ENCODE measurements at regions not wholly inside any gene's neighbourhood (a gene's known extent, or its start where the extent isn't known, plus 50 kb on each side); places are given as distances from the start of the nearest gene placed in this dataset.

GRCh38 chr3:168186293-168186983, 90.7 kb upstream of the GOLIM4 start:
- H3K9ac ChIP-seq (ENCODE audit: low read depth in 1 of 3, low read length in 3 of 3), result no peak overlapping the region
- H3K27me3 ChIP-seq (ENCODE audit: control insufficient read depth in 3 of 3, insufficient read depth in 3 of 3, low read length in 3 of 3), result no peaks in the 10 kb centered on the region
- H3K27ac ChIP-seq (ENCODE audit: low read depth, low read length), result no peak overlapping the region
- H3K36me3 ChIP-seq (ENCODE audit: control insufficient read depth in 3 of 3, insufficient read depth in 3 of 3, low read length in 3 of 3), result no peaks in the 10 kb centered on the region
- H3K4me3 ChIP-seq (ENCODE audit: low read length in 3 of 3), result no peak overlapping the region
- no peaks in the 10 kb centered on the region for H3K4me1 ChIP-seq (ENCODE audit: control insufficient read depth in 3 of 3, insufficient read depth in 3 of 3, low read length in 3 of 3)
- no peaks in the 10 kb centered on the region for H3K9me3 ChIP-seq (ENCODE audit: control insufficient read depth in 3 of 3, low read length in 3 of 3)

- no peak overlapping the region for H3K27ac ChIP-seq (ENCODE audit: low read depth, low read length)
- no peaks in the 10 kb centered on the region for H3K36me3 ChIP-seq (ENCODE audit: control insufficient read depth in 3 of 3, insufficient read depth in 3 of 3, low read length in 3 of 3)
- no peak overlapping the region for H3K4me3 ChIP-seq (ENCODE audit: low read length in 3 of 3)
- no peaks in the 10 kb centered on the region for H3K9me3 ChIP-seq (ENCODE audit: control insufficient read depth in 3 of 3, low read length in 3 of 3)
- no peaks in the 10 kb centered on the region for H3K4me1 ChIP-seq (ENCODE audit: control insufficient read depth in 3 of 3, insufficient read depth in 3 of 3, low read length in 3 of 3)
- H3K9ac ChIP-seq (ENCODE audit: low read depth in 1 of 3, low read length in 3 of 3), result no peak overlapping the region
- no peaks in the 10 kb centered on the region for H3K27me3 ChIP-seq (ENCODE audit: control insufficient read depth in 3 of 3, insufficient read depth in 3 of 3, low read length in 3 of 3)
These were observed 88.0 kb upstream of the GOLIM4 start for GRCh38 chr3:168183774-168184173.

- H3K36me3 ChIP-seq (ENCODE audit: control insufficient read depth in 3 of 3, insufficient read depth in 3 of 3, low read length in 3 of 3), result no peaks in the 10 kb centered on the region
- H3K27ac ChIP-seq (ENCODE audit: low read depth, low read length), result no peak overlapping the region
- no peaks in the 10 kb centered on the region for H3K9me3 ChIP-seq (ENCODE audit: control insufficient read depth in 3 of 3, low read length in 3 of 3)
- H3K4me1 ChIP-seq (ENCODE audit: control insufficient read depth in 3 of 3, insufficient read depth in 3 of 3, low read length in 3 of 3), result peaks cover 0 to 2% (median 0%) of the 10 kb centered on the region in 3 donors
- no peak overlapping the region for H3K9ac ChIP-seq (ENCODE audit: low read depth in 1 of 3, low read length in 3 of 3)
- H3K4me3 ChIP-seq (ENCODE audit: low read length in 3 of 3), result no peak overlapping the region
- no peaks in the 10 kb centered on the region for H3K27me3 ChIP-seq (ENCODE audit: control insufficient read depth in 3 of 3, insufficient read depth in 3 of 3, low read length in 3 of 3)
These were observed 73.0 kb upstream of the GOLIM4 start for GRCh38 chr3:168168743-168169142.

GRCh38 chr3:168165390-168166269, 69.9 kb upstream of the GOLIM4 start:
- no peaks in the 10 kb centered on the region for H3K36me3 ChIP-seq (ENCODE audit: control insufficient read depth in 3 of 3, insufficient read depth in 3 of 3, low read length in 3 of 3)
- H3K27ac ChIP-seq (ENCODE audit: low read depth, low read length), result no peak overlapping the region
- H3K27me3 ChIP-seq (ENCODE audit: control insufficient read depth in 3 of 3, insufficient read depth in 3 of 3, low read length in 3 of 3), result no peaks in the 10 kb centered on the region
- peak overlapping the region in 1 of 3 donors; percentile 51 for H3K9ac ChIP-seq (ENCODE audit: low read depth in 1 of 3, low read length in 3 of 3)
- peak overlapping the region in 1 of 3 donors; percentile 17 for H3K4me3 ChIP-seq (ENCODE audit: low read length in 3 of 3)
- H3K9me3 ChIP-seq (ENCODE audit: control insufficient read depth in 3 of 3, low read length in 3 of 3), result no peaks in the 10 kb centered on the region
- peaks cover 0 to 8% (median 5%) of the 10 kb centered on the region in 3 donors for H3K4me1 ChIP-seq (ENCODE audit: control insufficient read depth in 3 of 3, insufficient read depth in 3 of 3, low read length in 3 of 3)

GRCh38 chr3:168162172-168162571, 66.4 kb upstream of the GOLIM4 start:
- peaks cover 0 to 8% (median 5%) of the 10 kb centered on the region in 3 donors for H3K4me1 ChIP-seq (ENCODE audit: control insufficient read depth in 3 of 3, insufficient read depth in 3 of 3, low read length in 3 of 3)
- H3K9ac ChIP-seq (ENCODE audit: low read depth in 1 of 3, low read length in 3 of 3), result no peak overlapping the region
- H3K4me3 ChIP-seq (ENCODE audit: low read length in 3 of 3), result no peak overlapping the region
- H3K27ac ChIP-seq (ENCODE audit: low read depth, low read length), result no peak overlapping the region
- no peaks in the 10 kb centered on the region for H3K27me3 ChIP-seq (ENCODE audit: control insufficient read depth in 3 of 3, insufficient read depth in 3 of 3, low read length in 3 of 3)
- no peaks in the 10 kb centered on the region for H3K9me3 ChIP-seq (ENCODE audit: control insufficient read depth in 3 of 3, low read length in 3 of 3)
- H3K36me3 ChIP-seq (ENCODE audit: control insufficient read depth in 3 of 3, insufficient read depth in 3 of 3, low read length in 3 of 3), result no peaks in the 10 kb centered on the region

- H3K4me3 ChIP-seq (ENCODE audit: low read length in 3 of 3), result no peak overlapping the region
- no peak overlapping the region for H3K27ac ChIP-seq (ENCODE audit: low read depth, low read length)
- no peaks in the 10 kb centered on the region for H3K36me3 ChIP-seq (ENCODE audit: control insufficient read depth in 3 of 3, insufficient read depth in 3 of 3, low read length in 3 of 3)
- no peaks in the 10 kb centered on the region for H3K27me3 ChIP-seq (ENCODE audit: control insufficient read depth in 3 of 3, insufficient read depth in 3 of 3, low read length in 3 of 3)
- no peaks in the 10 kb centered on the region for H3K9me3 ChIP-seq (ENCODE audit: control insufficient read depth in 3 of 3, low read length in 3 of 3)
- H3K9ac ChIP-seq (ENCODE audit: low read depth in 1 of 3, low read length in 3 of 3), result no peak overlapping the region
- H3K4me1 ChIP-seq (ENCODE audit: control insufficient read depth in 3 of 3, insufficient read depth in 3 of 3, low read length in 3 of 3), result peaks cover 0 to 8% (median 5%) of the 10 kb centered on the region in 3 donors
These were observed 66.0 kb upstream of the GOLIM4 start for GRCh38 chr3:168161696-168162095.

- no peak overlapping the region for H3K27ac ChIP-seq (ENCODE audit: low read depth, low read length)
- H3K9ac ChIP-seq (ENCODE audit: low read depth in 1 of 3, low read length in 3 of 3), result no peak overlapping the region
- H3K9me3 ChIP-seq (ENCODE audit: control insufficient read depth in 3 of 3, low read length in 3 of 3), result no peaks in the 10 kb centered on the region
- H3K4me3 ChIP-seq (ENCODE audit: low read length in 3 of 3), result no peak overlapping the region
- H3K4me1 ChIP-seq (ENCODE audit: control insufficient read depth in 3 of 3, insufficient read depth in 3 of 3, low read length in 3 of 3), result peaks cover 0 to 10% (median 3%) of the 10 kb centered on the region in 3 donors
- no peaks in the 10 kb centered on the region for H3K36me3 ChIP-seq (ENCODE audit: control insufficient read depth in 3 of 3, insufficient read depth in 3 of 3, low read length in 3 of 3)
- H3K27me3 ChIP-seq (ENCODE audit: control insufficient read depth in 3 of 3, insufficient read depth in 3 of 3, low read length in 3 of 3), result no peaks in the 10 kb centered on the region
These were observed 62.2 kb upstream of the GOLIM4 start for GRCh38 chr3:168157903-168158302.

GRCh38 chr3:168157099-168157700, 61.5 kb upstream of the GOLIM4 start:
- Histone ChIP-seq H3K27me3 (ENCODE audit: control insufficient read depth in 3 of 3, insufficient read depth in 3 of 3, low read length in 3 of 3) (no peaks in the 10 kb centered on the region), H3K9ac (ENCODE audit: low read depth in 1 of 3, low read length in 3 of 3) (no peak overlapping the region), H3K36me3 (ENCODE audit: control insufficient read depth in 3 of 3, insufficient read depth in 3 of 3, low read length in 3 of 3) (no peaks in the 10 kb centered on the region), H3K27ac (ENCODE audit: low read depth, low read length) (no peak overlapping the region), H3K4me1 (ENCODE audit: control insufficient read depth in 3 of 3, insufficient read depth in 3 of 3, low read length in 3 of 3) (peaks cover 0 to 5% (median 1%) of the 10 kb centered on the region in 3 donors), H3K9me3 (ENCODE audit: control insufficient read depth in 3 of 3, low read length in 3 of 3) (peaks cover 0 to 1% (median 0%) of the 10 kb centered on the region in 3 donors), H3K4me3 (ENCODE audit: low read length in 3 of 3) (no peak overlapping the region)

- H3K4me3 ChIP-seq (ENCODE audit: low read length in 3 of 3), result no peak overlapping the region
- no peak overlapping the region for H3K9ac ChIP-seq (ENCODE audit: low read depth in 1 of 3, low read length in 3 of 3)
- H3K27me3 ChIP-seq (ENCODE audit: control insufficient read depth in 3 of 3, insufficient read depth in 3 of 3, low read length in 3 of 3), result no peaks in the 10 kb centered on the region
- H3K4me1 ChIP-seq (ENCODE audit: control insufficient read depth in 3 of 3, insufficient read depth in 3 of 3, low read length in 3 of 3), result peaks cover 0 to 2% (median 0%) of the 10 kb centered on the region in 3 donors
- peaks cover 0 to 5% (median 0%) of the 10 kb centered on the region in 3 donors for H3K9me3 ChIP-seq (ENCODE audit: control insufficient read depth in 3 of 3, low read length in 3 of 3)
- H3K36me3 ChIP-seq (ENCODE audit: control insufficient read depth in 3 of 3, insufficient read depth in 3 of 3, low read length in 3 of 3), result no peaks in the 10 kb centered on the region
- no peak overlapping the region for H3K27ac ChIP-seq (ENCODE audit: low read depth, low read length)
These were observed 60.8 kb upstream of the GOLIM4 start for GRCh38 chr3:168156479-168156878.

- Histone ChIP-seq H3K27me3 (ENCODE audit: control insufficient read depth in 3 of 3, insufficient read depth in 3 of 3, low read length in 3 of 3) (no peaks in the 10 kb centered on the region), H3K9ac (ENCODE audit: low read depth in 1 of 3, low read length in 3 of 3) (no peak overlapping the region), H3K9me3 (ENCODE audit: control insufficient read depth in 3 of 3, low read length in 3 of 3) (peaks cover 0 to 5% (median 0%) of the 10 kb centered on the region in 3 donors), H3K27ac (ENCODE audit: low read depth, low read length) (no peak overlapping the region), H3K4me1 (ENCODE audit: control insufficient read depth in 3 of 3, insufficient read depth in 3 of 3, low read length in 3 of 3) (peaks cover 0 to 2% (median 0%) of the 10 kb centered on the region in 3 donors), H3K36me3 (ENCODE audit: control insufficient read depth in 3 of 3, insufficient read depth in 3 of 3, low read length in 3 of 3) (no peaks in the 10 kb centered on the region), H3K4me3 (ENCODE audit: low read length in 3 of 3) (no peak overlapping the region)
These were observed 59.6 kb upstream of the GOLIM4 start for GRCh38 chr3:168155303-168155702.
